Endothelial cell of umbilical vein (primary cell): ENCODE measurements at regions not wholly inside any gene's neighbourhood (a gene's known extent, or its start where the extent isn't known, plus 50 kb on each side); places are given as distances from the start of the nearest gene placed in this dataset.

ENCODE experiments used
- BruUV-seq: library from RNA; stranded (reverse); fragments of 400-500 nt; replicated peaks from 2 replicates; lab custom pipeline; 2021; lab: Mats Ljungman, UMichigan
- CTCF ChIA-PET: fragments of 300-600, 350-600 bp; sonication (Branson Sonifier 250); formaldehyde crosslinking; loops from one replicate; lab custom pipeline; 2021; ENCODE audit warnings: antibody characterized with exemption, inconsistent platforms; lab: Charles Lee
- POLR2A ChIA-PET: fragments of 300-600, 350-600 bp; sonication (Branson Sonifier 250); formaldehyde crosslinking; loops from one replicate; lab custom pipeline; 2021; ENCODE audit warnings: antibody characterized with exemption, inconsistent platforms; lab: Charles Lee
- DNase-seq: peaks from one replicate; pipeline ENCODE4 v3.0.0-alpha.2; 2011; ENCODE audit warnings: low read depth, low spot score
- FAIRE-seq: peaks from 2 replicates; lab custom pipeline; 2011; peaks lifted over from hg19 to GRCh38; lab: Jason Lieb, UNC
- H2AFZ ChIP-seq: 2 replicates; pipeline ENCODE4 v1.6.0; 2012; ENCODE audit warnings: low read depth, low read length, control low read depth, inconsistent platforms
- H3K27ac ChIP-seq: 2 replicates; pipeline ENCODE4 v1.5.1; 2011; ENCODE audit warnings: low read depth, mild to moderate bottlenecking, control low read depth, low read length, moderate library complexity; ENCODE audit not compliant: insufficient read depth
- H3K27me3 ChIP-seq, 2 experiments: 2 replicates each; pipeline versions ENCODE4 v1.6.0 to v1.6.1; 2011; ENCODE audit warnings: low read length in 2 of 2, mixed read lengths in 1 of 2; ENCODE audit not compliant: control insufficient read depth in 2 of 2, insufficient read depth in 2 of 2
- H3K36me3 ChIP-seq, 2 experiments: 2 replicates in 1 of 2; 3 replicates in 1 of 2; pipeline ENCODE4 v1.5.1; 2011; ENCODE audit warnings: low read length in 2 of 2, mild to moderate bottlenecking in 1 of 2, moderate library complexity in 1 of 2; ENCODE audit not compliant: control insufficient read depth in 2 of 2, insufficient read depth in 2 of 2; ENCODE audit errors: extremely low read depth in 1 of 2
- H3K4me1 ChIP-seq: 3 replicates; pipeline ENCODE4 v1.5.1; 2011; ENCODE audit warnings: mild to moderate bottlenecking, low read length; ENCODE audit not compliant: control insufficient read depth, insufficient read depth; ENCODE audit errors: extremely low read depth
- H3K4me2 ChIP-seq: 2 replicates; pipeline ENCODE4 v1.6.1; 2011; ENCODE audit warnings: low read length, control low read depth, mixed read lengths; ENCODE audit not compliant: insufficient read depth
- H3K4me3 ChIP-seq, 3 experiments: fragments of 200-600 bp in 1 of 3; sonication (generic), shearing (Covaris generic) in 1 of 3; replicated peaks in 1 of 3; 2 replicates each; pipeline ENCODE4 v1.5.1; 2011 to 2016; ENCODE audit warnings: control low read depth in 3 of 3, low read length in 3 of 3, mild to moderate bottlenecking in 2 of 3, inconsistent platforms in 1 of 3, low read depth in 1 of 3, moderate library complexity in 1 of 3; ENCODE audit not compliant: insufficient read depth in 1 of 3
- H3K79me2 ChIP-seq: 2 replicates; pipeline ENCODE4 v1.6.0; 2012; ENCODE audit warnings: low read length, inconsistent platforms; ENCODE audit not compliant: control insufficient read depth, insufficient read depth
- H3K9ac ChIP-seq: replicated peaks from 2 replicates; pipeline ENCODE3; 2011; ENCODE audit warnings: low read length, control low read depth; ENCODE audit not compliant: insufficient read depth; ENCODE audit errors: extremely low read depth
- H3K9me1 ChIP-seq: replicated peaks from 3 replicates; pipeline ENCODE4 v1.6.0; 2011; ENCODE audit warnings: mild to moderate bottlenecking, low read length; ENCODE audit not compliant: control insufficient read depth, insufficient read depth; ENCODE audit errors: extremely low read depth
- H3K9me3 ChIP-seq: replicated peaks from 2 replicates; pipeline ENCODE4 v1.5.1; 2012; ENCODE audit warnings: low read length, inconsistent platforms; ENCODE audit not compliant: control insufficient read depth, insufficient read depth
- H4K20me1 ChIP-seq: replicated peaks from 2 replicates; pipeline ENCODE3; 2011; ENCODE audit warnings: mild to moderate bottlenecking, low read length; ENCODE audit not compliant: control insufficient read depth, insufficient read depth; ENCODE audit errors: extremely low read depth
- EZH2 ChIP-seq: IDR thresholded peaks from 2 replicates; pipeline ENCODE4 v1.6.1; 2012; ENCODE audit warnings: borderline replicate concordance, low read depth, mild to moderate bottlenecking, moderate library complexity, low read length, inconsistent platforms; ENCODE audit not compliant: severe bottlenecking
- FOS ChIP-seq: IDR thresholded peaks from 2 replicates; pipeline ENCODE4 v1.6.1; 2011; ENCODE audit warnings: mild to moderate bottlenecking, low read length, moderate library complexity, borderline replicate concordance; ENCODE audit not compliant: insufficient read depth
- GATA2 ChIP-seq: IDR thresholded peaks from 2 replicates; pipeline ENCODE4 v1.7.0; 2011; ENCODE audit warnings: low read depth, mild to moderate bottlenecking, moderate library complexity, mixed read lengths, low read length; ENCODE audit not compliant: insufficient read length, insufficient read depth
- JUN ChIP-seq: IDR thresholded peaks from 2 replicates; pipeline ENCODE4 v1.6.1; 2011; ENCODE audit warnings: borderline replicate concordance, low read depth; ENCODE audit not compliant: insufficient read length, insufficient read depth
- MYC ChIP-seq: IDR thresholded peaks from one replicate; pipeline ENCODE4 v1.6.1; 2011; ENCODE audit warnings: mild to moderate bottlenecking, low read depth, low read length
- POLR2A ChIP-seq: IDR thresholded peaks from 2 replicates; pipeline ENCODE4 v1.6.1; 2012; ENCODE audit warnings: low read depth, mild to moderate bottlenecking, control low read depth, low read length
- POLR2AphosphoS5 ChIP-seq: IDR thresholded peaks from 2 replicates; pipeline ENCODE4 v1.6.1; 2012; ENCODE audit warnings: low read depth, mild to moderate bottlenecking, control low read depth, low read length, moderate library complexity; ENCODE audit not compliant: insufficient read depth
- dilution Hi-C: fragments of 300-500 bp; cut with MboI; formaldehyde crosslinking; loops from one replicate; pipeline ENCODE4 v1.15.0; 2019; ENCODE audit warnings: low sequenced_read_pairs; ENCODE audit not compliant: extremely low pct_ligation_motif_present
- intact Hi-C: fragments of 100-400 bp; cut with micrococcal nuclease; formaldehyde crosslinking; loops from one replicate; pipeline ENCODE4 v1.10.0; 2022
- TF ChIP-seq, protein P1 (sequence below), 2 donors: IDR thresholded peaks; 1 replicate in 1 of 2; 2 replicates in 1 of 2; pipeline ENCODE4 v1.5.1; 2011; ENCODE audit warnings: low read length in 2 of 2, mild to moderate bottlenecking in 2 of 2, moderate library complexity in 2 of 2, control low read depth in 1 of 2, inconsistent platforms in 1 of 2, low read depth in 1 of 2; ENCODE audit not compliant: insufficient read depth in 1 of 2; ENCODE audit errors: extremely low read depth in 1 of 2
- TF ChIP-seq, protein P2 (sequence below): IDR thresholded peaks from 2 replicates; pipeline ENCODE4 v1.6.1; 2011; ENCODE audit not compliant: insufficient read depth, insufficient read length

DNA sequence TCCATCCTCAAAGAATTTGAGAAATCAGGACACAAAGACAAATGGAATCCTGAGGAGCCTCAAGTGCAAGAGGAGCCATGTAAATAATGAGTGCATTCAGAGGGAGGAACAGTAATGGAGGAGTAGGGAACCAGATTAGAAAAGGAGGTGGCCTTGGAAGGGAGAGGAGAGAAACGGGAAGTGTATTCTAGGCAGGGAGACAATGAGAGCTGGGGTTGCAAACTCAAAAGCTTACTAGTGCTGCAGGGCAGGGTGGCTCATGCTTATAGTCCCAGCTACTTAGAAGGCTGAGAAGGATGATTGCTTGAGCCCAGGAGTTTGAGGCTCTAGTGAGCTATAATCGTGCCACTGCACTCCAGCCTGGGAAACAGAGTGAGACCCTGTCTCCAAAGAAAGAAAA is 113.2 kb upstream of the LSM6 start:
- H3K79me2 ChIP-seq, result no peaks in the 10 kb centered on the region
- H3K9me3 ChIP-seq, result no peaks in the 10 kb centered on the region
- no peak for DNase-seq
- H2AFZ ChIP-seq, result no peak overlapping the region
- H3K27me3 ChIP-seq, result no peaks in the 10 kb centered on the region
- H3K9ac ChIP-seq, result no peak overlapping the region
- H3K4me3 ChIP-seq, result no peak overlapping the region
- intact Hi-C loops (no loop called here), dilution Hi-C loops (no loop called here)
- no peaks in the 10 kb centered on the region for H3K36me3 ChIP-seq
- H3K4me1 ChIP-seq, result no peaks in the 10 kb centered on the region
- BruUV-seq, result no TSS peak
- H3K27ac ChIP-seq, result no peak overlapping the region
- TF ChIP-seq FOS, result no peak
- no peak for TF ChIP-seq JUN
- no peak for TF ChIP-seq MYC
- TF ChIP-seq POLR2AphosphoS5, result no peak
- TF ChIP-seq POLR2A, result no peak
- no peak for TF ChIP-seq EZH2
- no peak for TF ChIP-seq GATA2
- TF ChIP-seq, protein P1, sequence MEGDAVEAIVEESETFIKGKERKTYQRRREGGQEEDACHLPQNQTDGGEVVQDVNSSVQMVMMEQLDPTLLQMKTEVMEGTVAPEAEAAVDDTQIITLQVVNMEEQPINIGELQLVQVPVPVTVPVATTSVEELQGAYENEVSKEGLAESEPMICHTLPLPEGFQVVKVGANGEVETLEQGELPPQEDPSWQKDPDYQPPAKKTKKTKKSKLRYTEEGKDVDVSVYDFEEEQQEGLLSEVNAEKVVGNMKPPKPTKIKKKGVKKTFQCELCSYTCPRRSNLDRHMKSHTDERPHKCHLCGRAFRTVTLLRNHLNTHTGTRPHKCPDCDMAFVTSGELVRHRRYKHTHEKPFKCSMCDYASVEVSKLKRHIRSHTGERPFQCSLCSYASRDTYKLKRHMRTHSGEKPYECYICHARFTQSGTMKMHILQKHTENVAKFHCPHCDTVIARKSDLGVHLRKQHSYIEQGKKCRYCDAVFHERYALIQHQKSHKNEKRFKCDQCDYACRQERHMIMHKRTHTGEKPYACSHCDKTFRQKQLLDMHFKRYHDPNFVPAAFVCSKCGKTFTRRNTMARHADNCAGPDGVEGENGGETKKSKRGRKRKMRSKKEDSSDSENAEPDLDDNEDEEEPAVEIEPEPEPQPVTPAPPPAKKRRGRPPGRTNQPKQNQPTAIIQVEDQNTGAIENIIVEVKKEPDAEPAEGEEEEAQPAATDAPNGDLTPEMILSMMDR (IDR thresholded peaks at IDR 0.05; ENCODE audit: extremely low read depth in 1 of 2, insufficient read depth in 1 of 2, low read depth in 1 of 2, low read length in 2 of 2), result no peak
- TF ChIP-seq, protein P2, sequence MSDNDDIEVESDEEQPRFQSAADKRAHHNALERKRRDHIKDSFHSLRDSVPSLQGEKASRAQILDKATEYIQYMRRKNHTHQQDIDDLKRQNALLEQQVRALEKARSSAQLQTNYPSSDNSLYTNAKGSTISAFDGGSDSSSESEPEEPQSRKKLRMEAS, result no peak
- CTCF ChIA-PET, result no interaction called here
- no peak overlapping the region for H3K4me2 ChIP-seq
- POLR2A ChIA-PET, result no interaction called here
- no peaks in the 10 kb centered on the region for H4K20me1 ChIP-seq
- FAIRE-seq, result no peak
- no peaks in the 10 kb centered on the region for H3K9me1 ChIP-seq
